SK-N-MC (cell line): ENCODE measurements at regions not wholly inside any gene's neighbourhood (a gene's known extent, or its start where the extent isn't known, plus 50 kb on each side); places are given as distances from the start of the nearest gene placed in this dataset.

Source experiments
- EZH2 ChIP-seq: fragments of 200-600 bp; sonication (generic); IDR thresholded peaks from one replicate; pipeline ENCODE4 v1.6.1; 2017; ENCODE audit warnings: antibody characterized with exemption
- POLR2AphosphoS5 ChIP-seq: IDR thresholded peaks from 2 replicates; pipeline ENCODE4 v1.6.1; 2012; ENCODE audit warnings: mild to moderate bottlenecking, low read depth, low read length, borderline replicate concordance

DNA sequence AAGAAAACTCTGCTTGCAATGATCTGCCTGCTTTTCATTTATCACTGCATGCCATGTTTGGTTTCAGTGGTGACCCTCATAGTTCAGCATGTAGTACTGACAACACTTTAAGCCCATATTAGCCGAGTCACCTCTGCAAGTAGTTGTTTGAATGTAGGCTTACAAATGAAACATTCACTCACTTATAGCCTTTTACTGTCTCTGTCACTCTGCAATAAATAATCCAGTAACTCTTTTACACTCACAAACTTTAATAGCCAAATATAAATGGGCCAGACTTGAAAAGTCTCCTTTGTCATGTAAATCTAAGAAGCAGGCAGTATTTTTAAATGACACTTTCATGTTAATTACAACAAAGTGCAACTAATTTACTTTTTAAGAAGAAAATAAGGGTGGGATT, 1460.0 kb upstream of the ADGRB3 start:
- TF ChIP-seq EZH2 (no peak), POLR2AphosphoS5 (no peak)
